Naive B cell (primary cell): ENCODE measurements at regions not wholly inside any gene's neighbourhood (a gene's known extent, or its start where the extent isn't known, plus 50 kb on each side); places are given as distances from the start of the nearest gene placed in this dataset.
A peak's percentile ranks its signal among the peaks of the same experiment; 100 is the strongest.
"Not testable (repeated sequence)": the region's sequence is repeated elsewhere in the genome, so short reads cannot be mapped to it uniquely, and the experiment has no call there.

Experiments
- ATAC-seq, 2 donors: fragments of 150-1000 bp; cut with Tn5 transposase; 2 replicates each; pipeline ENCODE4 v1.10.0; 2021; ENCODE audit warnings: low read depth in 2 of 2, mild to moderate bottlenecking in 2 of 2, moderate library complexity in 2 of 2
- DNase-seq: peaks from one replicate; pipeline ENCODE4 v3.0.0; 2022
- H3K27ac Mint-ChIP-seq, 6 donors: one replicate each; pipeline ENCODE4 v1.8.0; 2020 to 2022; ENCODE audit warnings: mild to moderate bottlenecking in 6 of 6, mixed read lengths in 6 of 6, moderate library complexity in 5 of 6, inconsistent platforms in 2 of 6
- H3K27me3 Mint-ChIP-seq, 3 donors: one replicate each; pipeline ENCODE4 v1.8.0; 2021 to 2022; ENCODE audit warnings: mixed read lengths in 3 of 3, mild to moderate bottlenecking in 1 of 3
- H3K36me3 Mint-ChIP-seq, 2 donors: one replicate each; pipeline ENCODE4 v1.8.0; 2020 to 2022; ENCODE audit warnings: mixed read lengths in 2 of 2, inconsistent platforms in 1 of 2, mild to moderate bottlenecking in 1 of 2
- H3K4me1 Mint-ChIP-seq, 3 donors: one replicate each; pipeline ENCODE4 v1.8.0; 2020 to 2022; ENCODE audit warnings: mixed read lengths in 3 of 3, inconsistent platforms in 1 of 3, mild to moderate bottlenecking in 1 of 3, moderate library complexity in 1 of 3
- H3K4me3 Mint-ChIP-seq, 8 donors: one replicate each; pipeline ENCODE4 v1.8.0; 2020 to 2022; ENCODE audit warnings: mild to moderate bottlenecking in 8 of 8, mixed read lengths in 8 of 8, moderate library complexity in 8 of 8, inconsistent platforms in 2 of 8
- H3K9me3 Mint-ChIP-seq, 7 donors: one replicate each; pipeline ENCODE4 v1.8.0; 2020 to 2022; ENCODE audit warnings: mixed read lengths in 7 of 7, mild to moderate bottlenecking in 5 of 7, inconsistent platforms in 2 of 7, moderate library complexity in 1 of 7

- Mint-ChIP-seq H3K4me3 (no peak overlapping the region), H3K4me1 (no peaks in the 10 kb centered on the region), H3K9me3 (peaks cover 0 to 4% (median 0%) of the 10 kb centered on the region in 7 donors), H3K27ac (no peak overlapping the region), H3K27me3 (peaks cover 13 to 18% (median 14%) of the 10 kb centered on the region in 3 donors), H3K36me3 (no peaks in the 10 kb centered on the region)
- DNase-seq (no peak), ATAC-seq (no peak)
Measured at GRCh38 chr5:155127552-155127951, 114.0 kb downstream of the KIF4B start.

- Mint-ChIP-seq H3K36me3 (no peaks in the 10 kb centered on the region), H3K27ac (no peak overlapping the region), H3K9me3 (peaks cover 0 to 4% (median 0%) of the 10 kb centered on the region in 7 donors), H3K4me3 (no peak overlapping the region), H3K4me1 (no peaks in the 10 kb centered on the region), H3K27me3 (peaks cover 14 to 20% (median 15%) of the 10 kb centered on the region in 3 donors)
- no peak for DNase-seq
- ATAC-seq: no peak
Measured at GRCh38 chr5:155128786-155129512, 115.4 kb downstream of the KIF4B start.

GRCh38 chr5:155129513-155129880, 115.9 kb downstream of the KIF4B start:
- H3K4me3 Mint-ChIP-seq: no peak overlapping the region
- H3K36me3 Mint-ChIP-seq: no peaks in the 10 kb centered on the region
- ATAC-seq (no peak), DNase-seq (no peak)
- H3K4me1 Mint-ChIP-seq: no peaks in the 10 kb centered on the region
- peaks cover 0 to 4% (median 0%) of the 10 kb centered on the region in 7 donors for H3K9me3 Mint-ChIP-seq
- no peak overlapping the region for H3K27ac Mint-ChIP-seq
- H3K27me3 Mint-ChIP-seq: peaks cover 15 to 20% (median 15%) of the 10 kb centered on the region in 3 donors

GRCh38 chr5:155134130-155134529, 120.6 kb downstream of the KIF4B start:
- Mint-ChIP-seq H3K4me1 (peaks cover 0 to under 1% (median 0%) of the 10 kb centered on the region in 3 donors), H3K27me3 (peaks cover 12 to 31% (median 20%) of the 10 kb centered on the region in 3 donors), H3K4me3 (no peak overlapping the region), H3K27ac (no peak overlapping the region), H3K36me3 (no peaks in the 10 kb centered on the region), H3K9me3 (peaks cover 0 to 1% (median 0%) of the 10 kb centered on the region in 7 donors)
- DNase-seq: no peak
- no peak for ATAC-seq

GRCh38 chr5:155136216-155136850, 122.8 kb downstream of the KIF4B start:
- peaks cover 0 to 3% (median 0%) of the 10 kb centered on the region in 3 donors for H3K4me1 Mint-ChIP-seq

GRCh38 chr5:155137683-155138082, 124.1 kb downstream of the KIF4B start:
- ATAC-seq (no peak), DNase-seq (no peak)
- Mint-ChIP-seq H3K27ac (no peak overlapping the region), H3K27me3 (peaks cover 18 to 29% (median 19%) of the 10 kb centered on the region in 3 donors), H3K9me3 (peaks cover 0 to 1% (median 0%) of the 10 kb centered on the region in 7 donors), H3K4me1 (peaks cover 0 to 3% (median 0%) of the 10 kb centered on the region in 3 donors), H3K4me3 (no peak overlapping the region), H3K36me3 (no peaks in the 10 kb centered on the region)

More at GRCh38 chr5:155136216-155136850, 122.8 kb downstream of the KIF4B start:
- Mint-ChIP-seq H3K36me3 (no peaks in the 10 kb centered on the region), H3K9me3 (peaks cover 0 to 1% (median 0%) of the 10 kb centered on the region in 7 donors), H3K4me3 (no peak overlapping the region), H3K27me3 (peaks cover 19 to 37% (median 28%) of the 10 kb centered on the region in 3 donors), H3K27ac (no peak overlapping the region)
- no peak for ATAC-seq
- DNase-seq: no peak

GRCh38 chr5:155140646-155141045, 127.1 kb downstream of the KIF4B start:
- Mint-ChIP-seq H3K4me3 (no peak overlapping the region), H3K27me3 (peaks cover 16 to 33% (median 17%) of the 10 kb centered on the region in 3 donors), H3K27ac (no peak overlapping the region), H3K9me3 (no peaks in the 10 kb centered on the region), H3K4me1 (peaks cover 0 to 3% (median 0%) of the 10 kb centered on the region in 3 donors), H3K36me3 (no peaks in the 10 kb centered on the region)
- DNase-seq (no peak), ATAC-seq (no peak)

- Mint-ChIP-seq H3K36me3 (no peaks in the 10 kb centered on the region), H3K4me1 (no peaks in the 10 kb centered on the region), H3K27me3 (peaks cover 0 to 6% (median under 1%) of the 10 kb centered on the region in 3 donors), H3K27ac (no peak overlapping the region), H3K9me3 (no peaks in the 10 kb centered on the region), H3K4me3 (no peak overlapping the region)
- DNase-seq: no peak
- no peak for ATAC-seq
Measured at GRCh38 chr5:155144956-155145355, 131.4 kb downstream of the KIF4B start.

GRCh38 chr5:155147222-155147621, 133.7 kb downstream of the KIF4B start:
- Mint-ChIP-seq H3K4me3 (no peak overlapping the region), H3K36me3 (no peaks in the 10 kb centered on the region), H3K27ac (no peak overlapping the region), H3K4me1 (no peaks in the 10 kb centered on the region), H3K9me3 (no peaks in the 10 kb centered on the region), H3K27me3 (peaks cover 0 to 6% (median 0%) of the 10 kb centered on the region in 3 donors)
- DNase-seq (no peak), ATAC-seq (no peak)

GRCh38 chr5:155148694-155149093, 135.1 kb downstream of the KIF4B start:
- H3K4me3 Mint-ChIP-seq: no peak overlapping the region
- H3K27ac Mint-ChIP-seq: no peak overlapping the region
- H3K36me3 Mint-ChIP-seq: no peaks in the 10 kb centered on the region
- H3K27me3 Mint-ChIP-seq: peaks cover 0 to 7% (median 6%) of the 10 kb centered on the region in 3 donors
- DNase-seq (no peak), ATAC-seq (no peak)
- no peaks in the 10 kb centered on the region for H3K4me1 Mint-ChIP-seq
- no peaks in the 10 kb centered on the region for H3K9me3 Mint-ChIP-seq

GRCh38 chr5:155150012-155150411, 136.5 kb downstream of the KIF4B start:
- no peak for DNase-seq
- Mint-ChIP-seq H3K27me3 (peaks cover 0 to 8% (median 6%) of the 10 kb centered on the region in 3 donors), H3K4me3 (no peak overlapping the region)

GRCh38 chr5:155154973-155155372, 141.4 kb downstream of the KIF4B start:
- no peaks in the 10 kb centered on the region for H3K4me1 Mint-ChIP-seq
- no peaks in the 10 kb centered on the region for H3K36me3 Mint-ChIP-seq
- ATAC-seq: no peak
- H3K9me3 Mint-ChIP-seq: peaks cover 0 to 3% (median 0%) of the 10 kb centered on the region in 7 donors
- no peak overlapping the region for H3K27ac Mint-ChIP-seq
- no peak for DNase-seq
- no peak overlapping the region for H3K4me3 Mint-ChIP-seq
- H3K27me3 Mint-ChIP-seq: peaks cover 0 to 8% (median 0%) of the 10 kb centered on the region in 3 donors

More at GRCh38 chr5:155150012-155150411, 136.5 kb downstream of the KIF4B start:
- Mint-ChIP-seq H3K4me1 (no peaks in the 10 kb centered on the region), H3K36me3 (no peaks in the 10 kb centered on the region), H3K27ac (peak overlapping the region in 1 of 6 donors; percentile 59), H3K9me3 (no peaks in the 10 kb centered on the region)
- ATAC-seq: no peak

- not testable (repeated sequence) for ATAC-seq, DNase-seq, H3K4me3 Mint-ChIP-seq, H3K36me3 Mint-ChIP-seq, H3K4me1 Mint-ChIP-seq, H3K27ac Mint-ChIP-seq
- Mint-ChIP-seq H3K9me3 (peaks cover 0 to 10% (median 6%) of the 10 kb centered on the region in 7 donors), H3K27me3 (peaks cover 0 to 13% (median 6%) of the 10 kb centered on the region in 3 donors)
Measured at GRCh38 chr5:155163084-155163483, 149.5 kb downstream of the KIF4B start.

- Mint-ChIP-seq H3K4me3 (no peak overlapping the region), H3K4me1 (no peaks in the 10 kb centered on the region), H3K9me3 (peaks cover 0 to 17% (median 6%) of the 10 kb centered on the region in 7 donors), H3K36me3 (no peaks in the 10 kb centered on the region), H3K27me3 (peaks cover 0 to 6% (median 6%) of the 10 kb centered on the region in 3 donors), H3K27ac (no peak overlapping the region)
- no peak for DNase-seq
- no peak for ATAC-seq
Measured at GRCh38 chr5:155167736-155168135, 154.2 kb downstream of the KIF4B start.
